ENCODE measurements at regions not wholly inside any gene's neighbourhood (a gene's known extent, or its start where the extent isn't known, plus 50 kb on each side); places are given as distances from the start of the nearest gene placed in this dataset.

DNA sequence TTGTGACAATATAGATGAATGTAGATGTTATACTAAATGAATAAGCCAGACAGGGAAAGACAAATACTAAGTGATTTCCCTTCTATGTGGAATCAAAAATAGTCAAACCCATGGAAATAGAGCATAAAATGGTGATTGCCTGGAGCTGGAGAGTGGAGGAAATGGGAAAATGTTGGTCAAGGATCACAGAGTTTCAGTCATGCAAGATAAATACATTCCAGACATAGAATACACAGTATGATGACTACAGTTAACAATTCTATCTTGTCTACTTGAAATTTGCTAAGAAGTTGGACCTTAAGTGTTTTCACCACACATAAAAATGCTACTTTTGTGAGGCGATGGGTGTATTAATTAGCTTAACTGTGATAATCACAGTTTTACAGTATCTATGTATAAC lies 1182.7 kb downstream of the AACS start:
- no peak for DNase-seq (ENCODE audit: low spot score)
- in situ Hi-C loops (cut with MboI; ENCODE audit: low sequenced_read_pairs, unreplicated experiment), result no loop called here
- TF ChIP-seq, protein P1, sequence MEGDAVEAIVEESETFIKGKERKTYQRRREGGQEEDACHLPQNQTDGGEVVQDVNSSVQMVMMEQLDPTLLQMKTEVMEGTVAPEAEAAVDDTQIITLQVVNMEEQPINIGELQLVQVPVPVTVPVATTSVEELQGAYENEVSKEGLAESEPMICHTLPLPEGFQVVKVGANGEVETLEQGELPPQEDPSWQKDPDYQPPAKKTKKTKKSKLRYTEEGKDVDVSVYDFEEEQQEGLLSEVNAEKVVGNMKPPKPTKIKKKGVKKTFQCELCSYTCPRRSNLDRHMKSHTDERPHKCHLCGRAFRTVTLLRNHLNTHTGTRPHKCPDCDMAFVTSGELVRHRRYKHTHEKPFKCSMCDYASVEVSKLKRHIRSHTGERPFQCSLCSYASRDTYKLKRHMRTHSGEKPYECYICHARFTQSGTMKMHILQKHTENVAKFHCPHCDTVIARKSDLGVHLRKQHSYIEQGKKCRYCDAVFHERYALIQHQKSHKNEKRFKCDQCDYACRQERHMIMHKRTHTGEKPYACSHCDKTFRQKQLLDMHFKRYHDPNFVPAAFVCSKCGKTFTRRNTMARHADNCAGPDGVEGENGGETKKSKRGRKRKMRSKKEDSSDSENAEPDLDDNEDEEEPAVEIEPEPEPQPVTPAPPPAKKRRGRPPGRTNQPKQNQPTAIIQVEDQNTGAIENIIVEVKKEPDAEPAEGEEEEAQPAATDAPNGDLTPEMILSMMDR (IDR thresholded peaks at IDR 0.05; ENCODE audit: borderline replicate concordance, control extremely low read depth, extremely low read depth, insufficient read depth, missing control alignments), result no peak

DNA sequence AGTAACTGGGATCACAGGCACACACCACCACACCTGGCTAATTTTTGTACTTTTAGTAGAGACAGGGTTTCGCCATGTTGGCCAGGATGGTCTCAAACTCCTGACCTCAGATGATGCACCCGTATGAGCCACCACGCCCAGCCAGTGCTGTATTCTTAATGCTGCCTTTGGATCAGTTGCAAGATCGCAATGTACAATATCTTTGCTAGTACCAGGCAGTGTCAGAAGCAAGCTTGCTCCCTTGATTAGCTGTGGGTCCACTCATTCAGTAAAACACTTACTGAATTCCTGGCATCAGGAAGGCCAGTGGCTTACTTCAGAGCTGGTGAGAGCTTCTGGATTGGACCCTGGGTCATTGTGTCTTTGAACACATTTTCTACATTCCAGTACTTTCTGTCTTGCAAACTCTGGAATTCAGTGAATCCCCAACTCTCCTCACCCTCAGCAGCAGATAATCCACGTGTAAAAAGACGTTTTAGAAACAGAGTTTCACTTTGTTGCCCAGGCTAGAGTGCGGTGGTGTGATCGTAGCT lies 1183.7 kb downstream of the AACS start:
- in situ Hi-C loops (cut with MboI; ENCODE audit: low sequenced_read_pairs, unreplicated experiment), result no loop called here
- TF ChIP-seq, protein P1 (IDR thresholded peaks at IDR 0.05; ENCODE audit: borderline replicate concordance, control extremely low read depth, extremely low read depth, insufficient read depth, missing control alignments), result no peak

DNA sequence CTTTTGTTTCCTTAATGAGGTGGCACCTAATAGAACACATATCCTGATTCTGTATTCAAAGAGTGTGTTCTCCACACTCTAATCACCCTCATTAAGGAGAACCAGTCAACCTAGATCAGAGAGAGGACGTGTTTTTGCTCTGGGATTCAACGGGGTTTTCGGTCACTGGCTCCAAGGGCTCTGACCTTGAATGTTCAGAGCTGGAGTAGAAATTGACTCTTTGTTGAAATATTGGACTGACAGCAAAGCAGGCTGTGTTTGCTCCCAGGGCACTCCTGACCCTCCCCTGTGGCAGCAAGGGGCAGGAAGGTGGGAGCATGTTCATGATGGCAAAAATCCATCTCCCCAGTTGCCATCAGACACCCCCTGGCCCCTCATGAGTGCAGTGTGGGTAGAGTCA lies 1193.0 kb downstream of the AACS start:
- no peak for DNase-seq (ENCODE audit: low spot score)

More for the DNA sequence above, 1183.7 kb downstream of the AACS start:
- no peak for DNase-seq (ENCODE audit: low spot score)

DNA sequence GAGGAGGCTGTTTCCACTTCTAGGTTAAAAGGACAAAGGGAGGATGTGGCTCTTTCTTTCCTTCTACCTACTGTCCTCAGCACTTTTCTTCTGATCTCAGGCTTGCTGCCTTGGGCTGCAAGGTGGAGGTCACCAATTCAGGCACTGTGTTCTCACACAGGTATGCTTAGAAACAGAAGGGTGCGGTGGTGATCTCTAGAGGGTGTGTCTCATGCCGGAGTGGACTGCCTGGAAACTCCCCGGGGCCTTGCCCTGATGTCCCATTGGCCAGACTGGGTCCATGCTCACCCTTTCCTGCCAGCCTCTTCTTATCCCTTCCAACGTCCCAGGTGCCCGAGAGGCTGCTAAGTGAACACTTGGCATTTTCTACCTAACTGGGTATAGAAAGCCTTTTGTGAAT lies 1197.6 kb downstream of the AACS start:
- no peak for DNase-seq (ENCODE audit: low spot score)
- TF ChIP-seq, protein P1 (IDR thresholded peaks at IDR 0.05; ENCODE audit: borderline replicate concordance, control extremely low read depth, extremely low read depth, insufficient read depth, missing control alignments), result no peak
- in situ Hi-C loops (cut with MboI; ENCODE audit: low sequenced_read_pairs, unreplicated experiment), result no loop called here

More for the DNA sequence above, 1193.0 kb downstream of the AACS start:
- in situ Hi-C loops (cut with MboI; ENCODE audit: low sequenced_read_pairs, unreplicated experiment), result no loop called here
- TF ChIP-seq, protein P1 (IDR thresholded peaks at IDR 0.05; ENCODE audit: borderline replicate concordance, control extremely low read depth, extremely low read depth, insufficient read depth, missing control alignments), result no peak

DNA sequence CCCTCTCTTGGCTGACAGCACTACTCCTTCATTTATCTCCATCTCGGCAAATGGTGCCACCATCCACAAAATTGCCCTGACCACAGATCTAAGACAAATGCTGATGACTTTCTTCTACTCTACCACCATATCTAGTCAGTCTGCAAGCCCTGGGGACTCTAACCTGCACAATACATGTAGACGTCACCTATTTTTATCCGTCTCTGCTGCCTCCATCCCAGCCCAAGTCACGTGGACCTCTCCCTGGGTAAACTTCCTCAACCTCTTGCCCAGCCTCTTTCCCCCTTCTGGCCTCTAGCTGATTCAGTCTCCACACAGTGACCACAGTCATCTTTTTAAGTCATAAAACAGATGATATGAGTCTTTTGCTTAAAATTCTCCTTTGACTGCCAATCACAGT lies 1203.0 kb downstream of the AACS start:
- DNase-seq (ENCODE audit: low spot score), result no peak
- TF ChIP-seq, protein P1 (IDR thresholded peaks at IDR 0.05; ENCODE audit: borderline replicate concordance, control extremely low read depth, extremely low read depth, insufficient read depth, missing control alignments), result no peak

DNA sequence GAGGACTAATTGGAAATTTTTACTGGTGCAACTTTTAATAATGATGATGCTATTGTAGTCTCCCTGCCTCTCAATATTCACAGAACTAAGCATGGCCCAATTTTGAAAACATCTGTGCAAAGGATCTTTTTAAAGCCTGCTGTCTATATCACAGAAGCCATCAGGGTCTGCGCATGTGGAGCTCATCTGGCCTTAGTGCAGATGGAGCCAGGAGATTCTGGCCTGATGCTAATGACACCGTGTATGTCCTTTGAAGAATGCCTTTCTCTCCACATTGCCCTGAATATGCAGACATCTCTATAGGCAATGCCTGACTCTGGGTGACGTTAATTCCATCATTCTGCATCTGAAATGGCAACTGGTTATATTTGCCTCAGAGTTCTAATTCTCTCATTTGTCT lies 1205.9 kb downstream of the AACS start:
- in situ Hi-C loops (cut with MboI; ENCODE audit: low sequenced_read_pairs, unreplicated experiment), result no loop called here
- no peak for DNase-seq (ENCODE audit: low spot score)
- TF ChIP-seq, protein P1 (IDR thresholded peaks at IDR 0.05; ENCODE audit: borderline replicate concordance, control extremely low read depth, extremely low read depth, insufficient read depth, missing control alignments), result no peak

More for the DNA sequence above, 1203.0 kb downstream of the AACS start:
- in situ Hi-C loops (cut with MboI; ENCODE audit: low sequenced_read_pairs, unreplicated experiment), result no loop called here

Measured in GM13976 (cell line).